Subcutaneous abdominal adipose tissue (tissue), 5 donors: ENCODE measurements at regions not wholly inside any gene's neighbourhood (a gene's known extent, or its start where the extent isn't known, plus 50 kb on each side); places are given as distances from the start of the nearest gene placed in this dataset.

Source experiments
- H3K27ac ChIP-seq: one replicate; pipeline ENCODE4 v1.7.0; 2013; ENCODE audit warnings: low read depth, mild to moderate bottlenecking, inconsistent platforms, low read length, moderate library complexity
- H3K27me3 ChIP-seq, 5 donors: one replicate each; pipeline ENCODE4 v1.7.0; 2013; ENCODE audit warnings: low read length in 5 of 5, inconsistent platforms in 1 of 5; ENCODE audit not compliant: control insufficient read depth in 5 of 5, insufficient read depth in 4 of 5
- H3K36me3 ChIP-seq, 5 donors: one replicate each; pipeline ENCODE4 v1.7.0; 2013; ENCODE audit warnings: low read length in 5 of 5; ENCODE audit not compliant: control insufficient read depth in 5 of 5, insufficient read depth in 5 of 5
- H3K4me1 ChIP-seq, 5 donors: one replicate each; pipeline ENCODE4 v1.7.0; 2013; ENCODE audit warnings: low read length in 5 of 5, mild to moderate bottlenecking in 3 of 5, moderate library complexity in 1 of 5; ENCODE audit not compliant: control insufficient read depth in 5 of 5, insufficient read depth in 5 of 5
- H3K4me3 ChIP-seq, 5 donors: one replicate each; pipeline ENCODE4 v1.7.0; 2013; ENCODE audit warnings: low read length in 5 of 5, low read depth in 1 of 5
- H3K9ac ChIP-seq, 5 donors: one replicate each; pipeline ENCODE4 v1.7.0; 2013; ENCODE audit warnings: low read length in 5 of 5, mild to moderate bottlenecking in 4 of 5, moderate library complexity in 3 of 5
- H3K9me3 ChIP-seq, 5 donors: one replicate each; pipeline ENCODE4 v1.7.0; 2013; ENCODE audit warnings: low read length in 5 of 5; ENCODE audit not compliant: control insufficient read depth in 5 of 5
- donor health status: healthy.
- donor health status: healthy.
- donor health status: healthy.
- donor health status: healthy.
- donor health status: healthy.

- peaks cover 0 to 21% (median 0%) of the 10 kb centered on the region in 5 donors for H3K27me3 ChIP-seq
- peaks cover 0 to 9% (median 0%) of the 10 kb centered on the region in 5 donors for H3K4me1 ChIP-seq
- no peak overlapping the region for H3K4me3 ChIP-seq
- H3K27ac ChIP-seq: no peak overlapping the region
- H3K9me3 ChIP-seq: no peaks in the 10 kb centered on the region
- H3K9ac ChIP-seq: no peak overlapping the region
- no peaks in the 10 kb centered on the region for H3K36me3 ChIP-seq
Measured at GRCh38 chr2:239585422-239585821, 184.6 kb upstream of the HDAC4 start.

- Histone ChIP-seq H3K9me3 (no peaks in the 10 kb centered on the region), H3K36me3 (no peaks in the 10 kb centered on the region), H3K27me3 (peaks cover 0 to 21% (median 0%) of the 10 kb centered on the region in 5 donors), H3K9ac (no peak overlapping the region), H3K27ac (no peak overlapping the region), H3K4me3 (no peak overlapping the region), H3K4me1 (peaks cover 0 to 9% (median 0%) of the 10 kb centered on the region in 5 donors)
Measured at GRCh38 chr2:239584986-239585385, 184.2 kb upstream of the HDAC4 start.

- Histone ChIP-seq H3K27ac (no peak overlapping the region), H3K9me3 (no peaks in the 10 kb centered on the region), H3K4me3 (no peak overlapping the region), H3K9ac (no peak overlapping the region), H3K36me3 (no peaks in the 10 kb centered on the region), H3K4me1 (peaks cover 0 to 7% (median 0%) of the 10 kb centered on the region in 5 donors), H3K27me3 (peaks cover 0 to 21% (median 0%) of the 10 kb centered on the region in 5 donors)
Measured at GRCh38 chr2:239583879-239584859, 183.3 kb upstream of the HDAC4 start.

- H3K9ac ChIP-seq: no peak overlapping the region
- peaks cover 0 to 21% (median 0%) of the 10 kb centered on the region in 5 donors for H3K27me3 ChIP-seq
- H3K4me3 ChIP-seq: no peak overlapping the region
- H3K27ac ChIP-seq: no peak overlapping the region
- H3K36me3 ChIP-seq: no peaks in the 10 kb centered on the region
- no peaks in the 10 kb centered on the region for H3K9me3 ChIP-seq
- H3K4me1 ChIP-seq: peaks cover 0 to 6% (median 0%) of the 10 kb centered on the region in 5 donors
Measured at GRCh38 chr2:239583171-239583878, 182.5 kb upstream of the HDAC4 start.

GRCh38 chr2:239582476-239582875 is 181.7 kb upstream of the HDAC4 start:
- no peaks in the 10 kb centered on the region for H3K4me1 ChIP-seq
- H3K27me3 ChIP-seq: peaks cover 0 to 15% (median 0%) of the 10 kb centered on the region in 5 donors
- H3K9me3 ChIP-seq: no peaks in the 10 kb centered on the region
- H3K36me3 ChIP-seq: no peaks in the 10 kb centered on the region
- H3K9ac ChIP-seq: no peak overlapping the region
- no peak overlapping the region for H3K4me3 ChIP-seq
- no peak overlapping the region for H3K27ac ChIP-seq

- H3K4me1 ChIP-seq: no peaks in the 10 kb centered on the region
- H3K27ac ChIP-seq: no peak overlapping the region
- no peak overlapping the region for H3K9ac ChIP-seq
Measured at GRCh38 chr2:239581352-239581901, 180.6 kb upstream of the HDAC4 start.

GRCh38 chr2:239580199-239580527 is 179.3 kb upstream of the HDAC4 start:
- Histone ChIP-seq H3K36me3 (no peaks in the 10 kb centered on the region), H3K9ac (no peak overlapping the region), H3K27ac (no peak overlapping the region), H3K9me3 (peaks cover 0 to 6% (median 5%) of the 10 kb centered on the region in 5 donors), H3K4me3 (no peak overlapping the region), H3K4me1 (no peaks in the 10 kb centered on the region), H3K27me3 (peaks cover 0 to 22% (median 4%) of the 10 kb centered on the region in 5 donors)

More at GRCh38 chr2:239581352-239581901, 180.6 kb upstream of the HDAC4 start:
- Histone ChIP-seq H3K36me3 (no peaks in the 10 kb centered on the region), H3K9me3 (no peaks in the 10 kb centered on the region), H3K4me3 (no peak overlapping the region), H3K27me3 (peaks cover 0 to 16% (median 0%) of the 10 kb centered on the region in 5 donors)

- H3K27ac ChIP-seq: no peak overlapping the region
- H3K4me3 ChIP-seq: no peak overlapping the region
- peaks cover 0 to 6% (median 5%) of the 10 kb centered on the region in 5 donors for H3K9me3 ChIP-seq
Measured at GRCh38 chr2:239579524-239580198, 178.8 kb upstream of the HDAC4 start.

GRCh38 chr2:239579081-239579480 is 178.3 kb upstream of the HDAC4 start:
- H3K9me3 ChIP-seq: peaks cover 0 to 6% (median 5%) of the 10 kb centered on the region in 5 donors
- H3K4me1 ChIP-seq: no peaks in the 10 kb centered on the region
- H3K36me3 ChIP-seq: no peaks in the 10 kb centered on the region
- H3K9ac ChIP-seq: no peak overlapping the region
- no peak overlapping the region for H3K4me3 ChIP-seq
- no peak overlapping the region for H3K27ac ChIP-seq
- peaks cover 4 to 20% (median 9%) of the 10 kb centered on the region in 5 donors for H3K27me3 ChIP-seq

More at GRCh38 chr2:239579524-239580198, 178.8 kb upstream of the HDAC4 start:
- H3K36me3 ChIP-seq: no peaks in the 10 kb centered on the region
- no peak overlapping the region for H3K9ac ChIP-seq
- H3K27me3 ChIP-seq: peaks cover 4 to 20% (median 9%) of the 10 kb centered on the region in 5 donors
- H3K4me1 ChIP-seq: no peaks in the 10 kb centered on the region
